A673 (cell line): ENCODE measurements at regions not wholly inside any gene's neighbourhood (a gene's known extent, or its start where the extent isn't known, plus 50 kb on each side); places are given as distances from the start of the nearest gene placed in this dataset.

ENCODE experiments used
- BruUV-seq: library from RNA; stranded (reverse); fragments of 400-500 nt; replicated peaks from 2 replicates; lab custom pipeline; 2021; lab: Mats Ljungman, UMichigan
- CTCF ChIA-PET: fragments of 300-600 bp; sonication (Branson Sonifier 250); formaldehyde crosslinking; loops from one replicate; lab custom pipeline; 2022; ENCODE audit warnings: antibody characterized with exemption; lab: Charles Lee
- POLR2A ChIA-PET: fragments of 300-600 bp; sonication (Branson Sonifier 250); formaldehyde crosslinking; loops from one replicate; lab custom pipeline; 2022; ENCODE audit warnings: antibody characterized with exemption; ENCODE audit not compliant: low non-redundant PET; lab: Charles Lee
- DNase-seq: peaks from one replicate; pipeline ENCODE4 v3.0.0-alpha.2; 2015; ENCODE audit warnings: low spot score
- H3K27ac ChIP-seq: fragments of 200-600 bp; sonication (generic); 2 replicates; pipeline ENCODE4 v1.5.1; 2016; ENCODE audit warnings: mixed run types, low read depth, mild to moderate bottlenecking, mixed read lengths, antibody characterized with exemption, low read length; ENCODE audit not compliant: poor library complexity, severe bottlenecking
- H3K27me3 ChIP-seq: fragments of 200-600 bp; sonication (generic); replicated peaks from 2 replicates; pipeline ENCODE4 v1.6.1; 2017; ENCODE audit warnings: mixed run types, low read depth, mild to moderate bottlenecking, mixed read lengths, antibody characterized with exemption, low read length; ENCODE audit not compliant: insufficient read depth, poor library complexity
- H3K36me3 ChIP-seq: fragments of 200-600 bp; sonication (generic); 2 replicates; pipeline ENCODE4 v1.6.1; 2016; ENCODE audit warnings: mixed run types, mild to moderate bottlenecking, mixed read lengths, antibody characterized with exemption, low read length; ENCODE audit not compliant: insufficient read depth, poor library complexity, severe bottlenecking
- H3K4me1 ChIP-seq: fragments of 200-600 bp; sonication (generic); 2 replicates; pipeline ENCODE4 v1.6.1; 2017; ENCODE audit warnings: mixed run types, mild to moderate bottlenecking, mixed read lengths, antibody characterized with exemption, low read length; ENCODE audit not compliant: insufficient read depth, poor library complexity, severe bottlenecking
- H3K4me3 ChIP-seq: fragments of 200-600 bp; sonication (generic); 2 replicates; pipeline ENCODE4 v1.5.1; 2016; ENCODE audit warnings: low read depth, mixed run types, mild to moderate bottlenecking, mixed read lengths, low read length; ENCODE audit not compliant: poor library complexity, severe bottlenecking
- H3K9me3 ChIP-seq: fragments of 200-600 bp; sonication (generic); 2 replicates; pipeline ENCODE4 v1.6.1; 2016; ENCODE audit warnings: mixed run types, low read depth, mild to moderate bottlenecking, mixed read lengths, antibody characterized with exemption, low read length; ENCODE audit not compliant: poor library complexity, severe bottlenecking
- EZH2 ChIP-seq: fragments of 200-600 bp; sonication (generic); IDR thresholded peaks from 2 replicates; pipeline ENCODE4 v1.6.1; 2017; ENCODE audit warnings: borderline replicate concordance, low read depth, mild to moderate bottlenecking, mixed read lengths, antibody characterized with exemption, low read length; ENCODE audit not compliant: poor library complexity, severe bottlenecking
- intact Hi-C: fragments of 100-400 bp; cut with micrococcal nuclease; formaldehyde crosslinking; loops from one replicate; pipeline ENCODE4 v1.10.0; 2022; ENCODE audit not compliant: unreplicated experiment
- TF ChIP-seq, protein P1 (sequence below): fragments of 300-800, 200-600 bp; sonication (generic); conservative IDR thresholded peaks from 2 replicates; pipeline ENCODE4 v1.5.1; 2017; ENCODE audit warnings: low read depth, mild to moderate bottlenecking, antibody characterized with exemption, low read length, moderate library complexity, mixed read lengths

DNA sequence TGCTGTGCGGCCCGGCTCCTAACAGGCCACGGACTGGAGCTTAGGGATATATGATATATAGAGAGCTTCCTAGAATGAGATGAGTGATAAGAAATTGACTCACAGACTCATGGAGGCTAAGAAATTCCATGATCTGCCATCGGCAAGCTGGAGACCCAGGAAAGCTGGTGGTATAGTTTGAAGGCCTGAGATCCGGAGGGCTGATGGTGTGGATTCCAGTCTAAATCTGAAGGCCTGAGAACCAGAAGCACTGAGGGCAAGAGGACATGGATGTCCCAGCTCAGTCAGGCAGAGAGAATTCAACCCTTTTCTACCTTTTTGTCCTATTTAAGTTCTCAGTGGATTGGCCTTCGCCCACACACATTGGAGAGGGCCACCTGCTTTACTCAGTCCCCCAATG, 564.8 kb downstream of the TBC1D22A start:
- ChIA-PET CTCF (no interaction called here), POLR2A (no interaction called here)
- Histone ChIP-seq H3K27ac (no peak overlapping the region), H3K4me1 (no peaks in the 10 kb centered on the region), H3K36me3 (no peaks in the 10 kb centered on the region), H3K4me3 (no peak overlapping the region), H3K27me3 (no peaks in the 10 kb centered on the region), H3K9me3 (no peaks in the 10 kb centered on the region)
- intact Hi-C loops = no loop called here
- no TSS peak for BruUV-seq
- no peak for TF ChIP-seq EZH2
- TF ChIP-seq, protein P1, sequence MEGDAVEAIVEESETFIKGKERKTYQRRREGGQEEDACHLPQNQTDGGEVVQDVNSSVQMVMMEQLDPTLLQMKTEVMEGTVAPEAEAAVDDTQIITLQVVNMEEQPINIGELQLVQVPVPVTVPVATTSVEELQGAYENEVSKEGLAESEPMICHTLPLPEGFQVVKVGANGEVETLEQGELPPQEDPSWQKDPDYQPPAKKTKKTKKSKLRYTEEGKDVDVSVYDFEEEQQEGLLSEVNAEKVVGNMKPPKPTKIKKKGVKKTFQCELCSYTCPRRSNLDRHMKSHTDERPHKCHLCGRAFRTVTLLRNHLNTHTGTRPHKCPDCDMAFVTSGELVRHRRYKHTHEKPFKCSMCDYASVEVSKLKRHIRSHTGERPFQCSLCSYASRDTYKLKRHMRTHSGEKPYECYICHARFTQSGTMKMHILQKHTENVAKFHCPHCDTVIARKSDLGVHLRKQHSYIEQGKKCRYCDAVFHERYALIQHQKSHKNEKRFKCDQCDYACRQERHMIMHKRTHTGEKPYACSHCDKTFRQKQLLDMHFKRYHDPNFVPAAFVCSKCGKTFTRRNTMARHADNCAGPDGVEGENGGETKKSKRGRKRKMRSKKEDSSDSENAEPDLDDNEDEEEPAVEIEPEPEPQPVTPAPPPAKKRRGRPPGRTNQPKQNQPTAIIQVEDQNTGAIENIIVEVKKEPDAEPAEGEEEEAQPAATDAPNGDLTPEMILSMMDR = no peak
- DNase-seq = no peak

DNA sequence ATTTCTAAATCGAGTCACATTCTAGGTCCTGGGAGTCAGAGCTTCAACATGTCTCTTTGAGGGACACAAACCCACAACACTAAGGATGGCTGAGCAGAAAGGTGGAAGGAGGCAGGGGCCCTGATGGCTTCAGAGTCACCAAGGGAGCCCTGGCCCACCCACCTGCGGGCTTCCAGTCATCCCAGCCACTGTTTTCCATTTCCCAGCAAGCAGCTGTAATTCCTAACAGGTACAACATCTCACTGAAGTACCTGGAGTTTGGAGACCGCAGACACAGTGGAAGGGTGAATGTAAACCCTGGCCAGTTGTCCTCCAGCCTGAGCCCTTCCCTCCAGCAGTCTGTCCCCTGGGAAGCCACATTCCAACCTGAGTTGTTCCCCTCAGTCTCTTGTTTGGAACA, 562.8 kb downstream of the TBC1D22A start:
- H3K9me3 ChIP-seq = peaks cover 9% of the 10 kb centered on the region
- BruUV-seq = no TSS peak
- no peak overlapping the region for H3K4me3 ChIP-seq
- H3K36me3 ChIP-seq = no peaks in the 10 kb centered on the region
- H3K27me3 ChIP-seq = no peaks in the 10 kb centered on the region
- H3K4me1 ChIP-seq = no peaks in the 10 kb centered on the region
- no peak for DNase-seq
- no peak for TF ChIP-seq EZH2
- TF ChIP-seq, protein P1 = no peak
- intact Hi-C loops = no loop called here
- ChIA-PET CTCF (no interaction called here), POLR2A (no interaction called here)
- H3K27ac ChIP-seq = no peak overlapping the region

DNA sequence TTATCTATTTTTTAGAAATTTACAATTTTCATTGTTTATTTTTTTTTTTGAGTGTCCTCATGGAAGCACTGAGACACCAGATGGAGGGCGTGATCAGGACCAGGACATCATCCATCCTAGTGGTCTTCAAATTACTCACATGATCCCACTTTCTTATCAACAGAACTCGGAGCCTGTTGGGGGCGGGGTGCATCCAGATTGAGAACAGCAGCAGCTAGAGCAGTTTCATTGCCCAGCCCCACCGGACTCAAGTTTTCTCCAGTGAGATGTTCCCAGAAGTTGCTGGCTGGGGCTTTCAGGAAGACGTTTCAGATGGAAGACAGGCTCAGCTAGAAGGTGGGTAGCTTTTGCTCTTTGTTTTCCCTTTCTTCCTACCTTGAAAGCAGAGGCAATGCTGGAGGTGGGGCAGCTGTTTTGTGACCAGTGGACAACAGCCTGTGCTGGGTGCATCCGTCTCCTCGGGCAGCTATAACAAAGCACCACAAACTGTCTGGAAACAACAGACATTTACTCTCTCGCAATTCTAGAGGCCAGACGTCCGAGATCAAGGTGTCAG, 562.1 kb downstream of the TBC1D22A start:
- intact Hi-C loops = no loop called here
- H3K4me3 ChIP-seq = no peak overlapping the region
- CTCF ChIA-PET = no interaction called here
- POLR2A ChIA-PET = no interaction called here
- no peaks in the 10 kb centered on the region for H3K4me1 ChIP-seq
- peaks cover 9% of the 10 kb centered on the region for H3K9me3 ChIP-seq
- no peak for DNase-seq
- TF ChIP-seq, protein P1 = no peak
- no peak for TF ChIP-seq EZH2
- no peaks in the 10 kb centered on the region for H3K27me3 ChIP-seq
- BruUV-seq = no TSS peak
- H3K36me3 ChIP-seq = no peaks in the 10 kb centered on the region
- no peak overlapping the region for H3K27ac ChIP-seq
